Choroid plexus epithelial cell (primary cell): ENCODE measurements at regions not wholly inside any gene's neighbourhood (a gene's known extent, or its start where the extent isn't known, plus 50 kb on each side); places are given as distances from the start of the nearest gene placed in this dataset.
A peak's percentile ranks its signal among the peaks of the same experiment; 100 is the strongest.

Experiments used
- DNase-seq: peaks from one replicate; pipeline ENCODE4 v3.0.0-alpha.2; 2010; ENCODE audit warnings: low read depth
- H3K4me3 ChIP-seq: 2 replicates; pipeline ENCODE4 v1.5.1; 2011; ENCODE audit warnings: low read depth, mild to moderate bottlenecking, control low read depth, low read length, moderate library complexity
- CTCF ChIP-seq: conservative IDR thresholded peaks from 2 replicates; pipeline ENCODE4 v1.5.1; 2011; ENCODE audit warnings: low read depth, mild to moderate bottlenecking, control low read depth, inconsistent platforms, low read length, moderate library complexity

DNA sequence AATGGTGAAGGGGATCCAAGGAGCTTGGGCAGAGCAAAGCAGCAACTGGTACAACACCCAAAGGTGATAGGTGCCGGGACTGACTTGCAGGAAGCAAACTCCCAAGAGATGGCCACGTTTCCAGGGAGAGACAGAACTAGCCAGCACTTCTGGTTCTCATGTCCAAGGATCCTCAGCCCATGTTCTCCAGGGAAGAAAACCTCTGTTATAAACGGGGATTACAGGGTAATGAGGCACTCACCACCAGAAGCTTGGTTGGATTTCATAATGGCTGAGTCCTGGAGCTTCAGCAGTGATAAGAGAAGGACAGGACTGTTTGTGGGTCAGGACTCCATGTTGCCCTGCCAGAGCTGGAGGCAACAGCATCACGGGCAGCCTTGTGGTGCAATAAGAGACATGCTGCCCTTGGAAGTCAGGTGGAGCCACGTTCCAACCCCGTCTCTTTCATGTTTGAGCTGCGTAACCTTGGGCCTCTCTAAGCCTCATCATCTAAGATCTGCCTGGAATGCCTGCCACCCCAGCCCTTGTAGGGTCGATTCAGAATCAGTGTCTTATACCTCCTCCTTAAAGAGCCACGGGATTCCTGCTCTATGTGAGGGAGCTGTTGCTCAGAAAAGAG, 181.0 kb downstream of the ABHD5 start:
- no peak for TF ChIP-seq CTCF
- no peak overlapping the region for H3K4me3 ChIP-seq
- no peak for DNase-seq

DNA sequence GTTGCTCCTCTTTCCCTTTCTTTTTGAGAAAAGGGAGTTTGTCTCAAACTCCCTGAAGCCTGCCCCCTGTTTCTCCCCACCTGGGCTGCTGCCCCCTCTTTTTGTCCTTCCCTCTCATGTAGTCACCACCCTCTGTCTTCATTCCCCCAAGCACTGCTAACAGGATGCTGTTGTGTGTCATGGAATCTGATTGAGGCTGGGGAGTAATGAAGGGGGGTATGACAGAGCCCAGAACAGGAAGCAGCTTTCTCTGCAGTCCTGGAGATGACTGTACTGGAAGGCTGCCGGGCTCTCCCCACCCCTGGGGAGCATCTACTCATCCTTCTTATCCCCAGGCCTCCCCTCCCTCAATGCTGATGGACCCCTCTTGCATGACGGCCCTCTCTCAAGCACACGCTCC, 181.6 kb downstream of the ABHD5 start:
- DNase-seq, result peak; percentile 83
- no peak overlapping the region for H3K4me3 ChIP-seq
- TF ChIP-seq CTCF, result no peak

DNA sequence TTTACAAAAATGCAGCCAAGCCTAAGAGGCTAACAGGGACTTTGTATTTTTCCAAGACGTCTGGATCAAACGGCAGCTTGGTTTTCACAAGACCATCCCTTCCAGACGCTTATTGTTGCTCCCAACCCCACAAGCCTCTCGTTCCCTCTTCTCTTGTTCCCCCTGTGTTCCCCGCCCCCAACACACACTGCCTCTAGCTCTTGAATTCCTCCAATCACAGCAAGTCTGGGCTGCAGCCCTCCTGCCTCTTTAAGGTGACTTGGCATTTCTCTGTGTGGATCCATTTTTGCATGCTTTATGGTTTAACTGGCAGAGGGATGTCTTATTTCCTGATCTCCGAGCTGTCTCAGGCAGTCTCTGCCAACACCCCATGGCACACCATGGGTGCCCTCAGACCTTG, 182.2 kb downstream of the ABHD5 start:
- TF ChIP-seq CTCF, result no peak
- DNase-seq, result peak; percentile 71
- H3K4me3 ChIP-seq, result no peak overlapping the region

GRCh38 chr3:43873723-43874122, 183.0 kb downstream of the ABHD5 start:
- no peak for DNase-seq
- no peak overlapping the region for H3K4me3 ChIP-seq
- no peak for TF ChIP-seq CTCF

DNA sequence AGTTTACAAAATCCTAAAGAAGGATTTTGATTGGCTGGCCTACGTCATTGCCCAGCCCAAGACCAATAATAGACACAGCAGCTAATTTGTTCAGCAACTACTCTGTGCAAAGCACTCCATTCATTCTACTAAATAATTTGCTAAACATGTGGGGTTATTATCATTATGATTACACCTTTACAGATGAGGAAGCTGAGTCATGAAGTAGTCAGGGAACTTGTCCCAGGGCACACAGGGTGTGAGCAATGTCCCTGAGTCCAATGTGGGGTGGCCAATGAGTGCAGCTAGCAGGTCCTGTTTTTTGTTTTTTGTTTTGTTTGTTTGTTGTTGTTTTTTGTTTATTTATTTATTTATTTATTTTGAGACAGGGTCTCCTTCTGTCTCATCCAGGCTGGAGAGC, 183.6 kb downstream of the ABHD5 start:
- no peak for TF ChIP-seq CTCF
- DNase-seq, result no peak
- H3K4me3 ChIP-seq, result no peak overlapping the region

DNA sequence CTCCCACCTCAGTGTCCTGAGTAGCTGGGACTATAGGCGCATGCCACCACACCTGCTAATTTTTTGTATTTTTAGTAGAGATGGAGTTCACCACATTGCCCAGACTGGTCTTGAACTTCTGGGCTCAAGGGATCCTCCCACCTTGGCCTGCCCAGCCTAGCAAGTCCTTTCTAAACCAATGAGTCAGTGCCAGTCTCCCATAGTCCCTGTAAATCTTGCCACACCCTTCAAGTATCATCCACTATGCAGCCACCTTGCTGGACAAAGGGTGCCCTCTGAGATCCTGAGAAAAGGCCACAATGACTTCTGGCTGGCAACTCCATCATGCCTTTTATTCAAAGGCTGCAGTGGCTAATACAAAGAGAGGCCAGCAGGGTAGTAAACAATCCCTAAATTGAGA, 184.0 kb downstream of the ABHD5 start:
- H3K4me3 ChIP-seq, result no peak overlapping the region
- DNase-seq, result no peak
- no peak for TF ChIP-seq CTCF

DNA sequence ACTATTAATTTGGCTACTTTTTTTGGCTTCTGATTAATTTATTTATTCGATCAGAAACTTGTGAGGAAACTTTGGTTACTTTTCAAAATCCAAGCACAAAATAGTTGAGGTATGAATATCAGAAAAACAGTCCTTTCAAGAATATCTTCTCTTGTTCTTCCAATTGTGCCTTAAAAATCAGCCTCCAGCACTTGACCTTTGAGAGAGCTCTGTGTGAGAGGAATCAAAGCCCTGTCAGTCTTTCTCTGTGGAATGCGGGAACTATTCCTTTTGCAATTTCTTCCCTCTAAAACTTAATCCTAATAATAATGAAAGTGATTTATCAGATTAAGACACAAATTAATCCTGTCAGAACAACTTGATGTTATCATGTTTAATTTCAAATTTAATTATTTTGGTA, 185.9 kb downstream of the ABHD5 start:
- no peak overlapping the region for H3K4me3 ChIP-seq
- DNase-seq, result no peak
- TF ChIP-seq CTCF, result no peak
